Left ventricle myocardium inferior (tissue), 1 donor: ENCODE measurements at regions not wholly inside any gene's neighbourhood (a gene's known extent, or its start where the extent isn't known, plus 50 kb on each side); places are given as distances from the start of the nearest gene placed in this dataset.

Experiments
- DNase-seq: peaks from one replicate; pipeline ENCODE4 v3.0.0-alpha.2; 2020
- H3K27ac ChIP-seq: fragments of 200-600 bp; replicated peaks from 2 replicates; pipeline ENCODE4 v1.8.0; 2021
- H3K27me3 ChIP-seq: fragments of 200-600 bp; 2 replicates; pipeline ENCODE4 v1.8.0; 2021; ENCODE audit warnings: low read depth
- H3K36me3 ChIP-seq: fragments of 200-600 bp; 2 replicates; pipeline ENCODE4 v1.8.0; 2021
- H3K4me1 ChIP-seq: fragments of 200-600 bp; 2 replicates; pipeline ENCODE4 v1.8.0; 2021
- H3K4me3 ChIP-seq: fragments of 200-600 bp; 2 replicates; pipeline ENCODE4 v1.8.0; 2021; ENCODE audit warnings: mild to moderate bottlenecking, moderate library complexity
- H3K9me3 ChIP-seq: fragments of 200-600 bp; replicated peaks from 2 replicates; pipeline ENCODE4 v1.8.0; 2021
- CTCF ChIP-seq: fragments of 200-600 bp; IDR thresholded peaks from 2 replicates; pipeline ENCODE4 v1.8.0; 2021; ENCODE audit warnings: antibody characterized with exemption, mild to moderate bottlenecking, borderline replicate concordance
- intact Hi-C: fragments of 100-400 bp; cut with micrococcal nuclease; formaldehyde crosslinking; loops from one replicate; pipeline ENCODE4 v1.11.0; 2022
- donor health status: DM: no; HTN: yes; CAD: no; lungs with severe emphysema.

- no peak for DNase-seq
- Histone ChIP-seq H3K9me3 (peaks cover 6% of the 10 kb centered on the region), H3K27ac (no peak overlapping the region), H3K36me3 (no peaks in the 10 kb centered on the region), H3K27me3 (no peaks in the 10 kb centered on the region), H3K4me1 (peaks cover 5% of the 10 kb centered on the region), H3K4me3 (no peak overlapping the region)
- no peak for TF ChIP-seq CTCF
- intact Hi-C loops = no loop called here
These were observed 463.9 kb upstream of the TBX3 start for GRCh38 chr12:115147916-115148315.

GRCh38 chr12:115146453-115146852, 462.5 kb upstream of the TBX3 start:
- Histone ChIP-seq H3K27ac (no peak overlapping the region), H3K36me3 (no peaks in the 10 kb centered on the region), H3K9me3 (peaks cover 6% of the 10 kb centered on the region), H3K4me3 (no peak overlapping the region), H3K27me3 (no peaks in the 10 kb centered on the region), H3K4me1 (peaks cover 5% of the 10 kb centered on the region)
- DNase-seq = no peak
- intact Hi-C loops = no loop called here
- no peak for TF ChIP-seq CTCF

DNA sequence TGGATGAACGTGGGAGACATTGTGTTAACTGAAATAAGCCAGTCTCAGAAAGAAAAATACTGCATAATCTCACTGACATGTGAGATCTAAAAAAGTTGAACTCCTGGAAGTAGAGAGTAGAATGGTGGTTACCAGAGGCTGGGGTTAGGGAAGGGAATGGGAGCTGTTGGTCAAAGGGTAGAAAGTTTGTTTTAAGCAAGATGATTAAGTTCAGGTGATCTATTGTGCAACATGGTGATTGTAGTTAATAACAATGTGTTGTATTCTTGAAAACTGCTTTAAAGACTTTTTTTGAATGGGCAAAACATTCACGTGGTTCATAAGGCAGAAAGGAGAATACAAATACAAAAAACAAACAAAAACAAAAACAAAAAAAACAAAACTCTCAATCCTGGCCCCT, 460.4 kb upstream of the TBX3 start:
- no peaks in the 10 kb centered on the region for H3K36me3 ChIP-seq
- DNase-seq = no peak
- no peak for TF ChIP-seq CTCF
- peaks cover 5% of the 10 kb centered on the region for H3K4me1 ChIP-seq
- no peaks in the 10 kb centered on the region for H3K27me3 ChIP-seq
- H3K4me3 ChIP-seq = no peak overlapping the region
- H3K9me3 ChIP-seq = peaks cover 6% of the 10 kb centered on the region
- intact Hi-C loops = no loop called here
- no peak overlapping the region for H3K27ac ChIP-seq

DNA sequence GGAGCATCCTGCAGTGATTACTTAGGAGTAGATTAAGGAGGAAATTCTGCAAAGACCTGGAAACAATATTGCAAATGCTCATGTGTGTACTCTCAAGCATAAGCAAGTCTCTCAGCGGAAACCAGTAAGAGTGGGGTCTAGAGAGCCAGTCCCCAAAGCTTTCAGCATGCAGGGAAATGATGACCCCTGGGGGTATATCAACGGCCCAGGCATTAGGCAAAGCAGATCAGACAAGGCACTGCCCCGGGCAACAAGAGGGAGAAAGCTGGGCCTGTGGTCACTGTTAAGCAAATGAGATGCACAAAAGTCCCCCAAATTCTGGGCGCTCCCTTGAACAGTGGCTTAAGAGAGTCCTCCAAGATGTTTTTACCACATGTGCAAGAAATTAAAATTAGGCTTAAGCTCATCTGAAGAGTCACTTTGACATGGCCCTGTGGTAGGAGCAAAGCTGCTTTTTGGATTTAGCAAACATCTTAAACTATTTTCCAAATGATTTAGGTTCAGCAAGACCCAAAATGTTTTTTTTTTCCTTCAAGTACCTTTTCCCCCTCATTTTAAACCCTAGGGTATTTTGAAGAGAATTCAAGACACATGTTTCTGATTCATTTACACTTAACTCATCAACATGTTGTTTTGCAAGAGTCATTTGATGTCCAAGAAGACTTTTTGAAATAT, 457.1 kb upstream of the TBX3 start:
- Histone ChIP-seq H3K9me3 (peaks cover 6% of the 10 kb centered on the region), H3K36me3 (no peaks in the 10 kb centered on the region), H3K27ac (no peak overlapping the region), H3K4me3 (no peak overlapping the region), H3K27me3 (no peaks in the 10 kb centered on the region), H3K4me1 (no peaks in the 10 kb centered on the region)
- no peak for DNase-seq
- intact Hi-C loops = no loop called here
- no peak for TF ChIP-seq CTCF

- peaks cover 8% of the 10 kb centered on the region for H3K9me3 ChIP-seq
- H3K4me1 ChIP-seq = peaks cover 5% of the 10 kb centered on the region
- no peaks in the 10 kb centered on the region for H3K36me3 ChIP-seq
- no peak for DNase-seq
- H3K27ac ChIP-seq = no peak overlapping the region
- H3K4me3 ChIP-seq = no peak overlapping the region
- H3K27me3 ChIP-seq = no peaks in the 10 kb centered on the region
- intact Hi-C loops = no loop called here
- no peak for TF ChIP-seq CTCF
These were observed 454.0 kb upstream of the TBX3 start for GRCh38 chr12:115137812-115138521.
